ENCODE measurements at regions not wholly inside any gene's neighbourhood (a gene's known extent, or its start where the extent isn't known, plus 50 kb on each side); places are given as distances from the start of the nearest gene placed in this dataset.

DNA sequence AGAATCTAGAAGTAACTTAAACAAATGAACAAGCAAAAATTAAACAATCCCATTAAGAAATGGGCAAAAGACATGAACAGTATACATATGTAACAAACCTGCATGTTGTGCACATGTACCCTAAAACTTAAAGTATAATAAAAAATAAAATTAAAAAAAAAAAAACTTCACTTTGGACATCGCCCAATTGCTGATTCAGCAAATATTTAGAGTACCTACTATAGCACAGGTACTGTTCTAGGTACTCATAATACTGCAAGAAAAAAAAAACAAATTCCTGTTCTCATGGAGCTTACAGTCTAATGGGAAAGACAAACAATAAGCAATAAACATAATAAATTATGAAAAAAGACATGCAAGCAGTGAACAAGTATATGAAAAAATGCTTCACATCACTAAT lies 501.5 kb upstream of the HS3ST5 start:
- no peaks in the 10 kb centered on the region for H3K4me1 Mint-ChIP-seq
- no peak for ATAC-seq

DNA sequence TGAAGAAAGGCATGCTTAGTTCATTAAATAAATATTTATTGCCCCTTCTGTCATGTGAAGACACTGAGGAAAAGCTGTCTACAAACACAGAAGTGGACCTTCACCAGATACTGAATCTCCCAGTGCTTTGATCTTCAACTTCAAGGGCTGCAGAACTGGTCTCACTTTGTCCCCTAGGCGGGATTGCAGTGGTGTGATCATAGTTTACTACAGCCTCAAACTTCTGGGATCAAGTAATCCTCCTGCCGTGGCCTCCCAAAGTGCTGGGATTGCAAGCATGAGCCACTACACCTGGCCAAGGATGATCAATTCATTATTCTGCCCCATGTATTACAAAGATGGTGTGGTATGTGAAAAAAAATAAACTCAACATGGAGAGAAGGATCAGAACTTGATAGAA lies 496.2 kb upstream of the HS3ST5 start:
- H3K36me3 Mint-ChIP-seq = no peaks in the 10 kb centered on the region
- H3K4me3 Mint-ChIP-seq = no peak overlapping the region
- TF ChIP-seq, protein P1, sequence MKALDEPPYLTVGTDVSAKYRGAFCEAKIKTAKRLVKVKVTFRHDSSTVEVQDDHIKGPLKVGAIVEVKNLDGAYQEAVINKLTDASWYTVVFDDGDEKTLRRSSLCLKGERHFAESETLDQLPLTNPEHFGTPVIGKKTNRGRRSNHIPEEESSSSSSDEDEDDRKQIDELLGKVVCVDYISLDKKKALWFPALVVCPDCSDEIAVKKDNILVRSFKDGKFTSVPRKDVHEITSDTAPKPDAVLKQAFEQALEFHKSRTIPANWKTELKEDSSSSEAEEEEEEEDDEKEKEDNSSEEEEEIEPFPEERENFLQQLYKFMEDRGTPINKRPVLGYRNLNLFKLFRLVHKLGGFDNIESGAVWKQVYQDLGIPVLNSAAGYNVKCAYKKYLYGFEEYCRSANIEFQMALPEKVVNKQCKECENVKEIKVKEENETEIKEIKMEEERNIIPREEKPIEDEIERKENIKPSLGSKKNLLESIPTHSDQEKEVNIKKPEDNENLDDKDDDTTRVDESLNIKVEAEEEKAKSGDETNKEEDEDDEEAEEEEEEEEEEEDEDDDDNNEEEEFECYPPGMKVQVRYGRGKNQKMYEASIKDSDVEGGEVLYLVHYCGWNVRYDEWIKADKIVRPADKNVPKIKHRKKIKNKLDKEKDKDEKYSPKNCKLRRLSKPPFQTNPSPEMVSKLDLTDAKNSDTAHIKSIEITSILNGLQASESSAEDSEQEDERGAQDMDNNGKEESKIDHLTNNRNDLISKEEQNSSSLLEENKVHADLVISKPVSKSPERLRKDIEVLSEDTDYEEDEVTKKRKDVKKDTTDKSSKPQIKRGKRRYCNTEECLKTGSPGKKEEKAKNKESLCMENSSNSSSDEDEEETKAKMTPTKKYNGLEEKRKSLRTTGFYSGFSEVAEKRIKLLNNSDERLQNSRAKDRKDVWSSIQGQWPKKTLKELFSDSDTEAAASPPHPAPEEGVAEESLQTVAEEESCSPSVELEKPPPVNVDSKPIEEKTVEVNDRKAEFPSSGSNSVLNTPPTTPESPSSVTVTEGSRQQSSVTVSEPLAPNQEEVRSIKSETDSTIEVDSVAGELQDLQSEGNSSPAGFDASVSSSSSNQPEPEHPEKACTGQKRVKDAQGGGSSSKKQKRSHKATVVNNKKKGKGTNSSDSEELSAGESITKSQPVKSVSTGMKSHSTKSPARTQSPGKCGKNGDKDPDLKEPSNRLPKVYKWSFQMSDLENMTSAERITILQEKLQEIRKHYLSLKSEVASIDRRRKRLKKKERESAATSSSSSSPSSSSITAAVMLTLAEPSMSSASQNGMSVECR (CRISPR knock-in tag; IDR thresholded peaks at IDR 0.05; ENCODE audit: borderline replicate concordance) = no peak
- TF ChIP-seq ELF4 (CRISPR knock-in tag; IDR thresholded peaks at IDR 0.05; ENCODE audit: low read depth) (no peak), NR2C2 (CRISPR knock-in tag; IDR thresholded peaks at IDR 0.05) (no peak), ZNF232 (CRISPR knock-in tag; IDR thresholded peaks at IDR 0.05) (no peak), RORB (CRISPR knock-in tag; IDR thresholded peaks at IDR 0.05) (no peak), MYBL2 (CRISPR knock-in tag; IDR thresholded peaks at IDR 0.05) (no peak), SMAD3 (CRISPR knock-in tag; IDR thresholded peaks at IDR 0.05; ENCODE audit: borderline replicate concordance) (no peak), HMGA2 (CRISPR knock-in tag; IDR thresholded peaks at IDR 0.05) (no peak), CBFB (CRISPR knock-in tag; IDR thresholded peaks at IDR 0.05; ENCODE audit: low read depth) (no peak)
- H3K27ac Mint-ChIP-seq = no peak overlapping the region
- CTCF ChIA-PET = no interaction called here
- peaks cover 40% of the 10 kb centered on the region for H3K9me3 Mint-ChIP-seq
- H3K4me1 Mint-ChIP-seq = no peaks in the 10 kb centered on the region
- H3K27me3 Mint-ChIP-seq (ENCODE audit: low read depth) = no peaks in the 10 kb centered on the region
- DNase-seq (ENCODE audit: low spot score) = no peak
- ATAC-seq = no peak
- POLR2A ChIA-PET = no interaction called here

More for the DNA sequence above, 501.5 kb upstream of the HS3ST5 start:
- H3K27me3 Mint-ChIP-seq (ENCODE audit: low read depth) = no peaks in the 10 kb centered on the region
- peaks cover 39% of the 10 kb centered on the region for H3K9me3 Mint-ChIP-seq
- H3K4me3 Mint-ChIP-seq = no peak overlapping the region
- POLR2A ChIA-PET = no interaction called here
- H3K36me3 Mint-ChIP-seq = no peaks in the 10 kb centered on the region
- DNase-seq (ENCODE audit: low spot score) = no peak
- CTCF ChIA-PET = no interaction called here
- no peak for TF ChIP-seq ZNF138 (CRISPR knock-in tag; conservative IDR thresholded peaks at IDR 0.05)
- TF ChIP-seq, protein P2, sequence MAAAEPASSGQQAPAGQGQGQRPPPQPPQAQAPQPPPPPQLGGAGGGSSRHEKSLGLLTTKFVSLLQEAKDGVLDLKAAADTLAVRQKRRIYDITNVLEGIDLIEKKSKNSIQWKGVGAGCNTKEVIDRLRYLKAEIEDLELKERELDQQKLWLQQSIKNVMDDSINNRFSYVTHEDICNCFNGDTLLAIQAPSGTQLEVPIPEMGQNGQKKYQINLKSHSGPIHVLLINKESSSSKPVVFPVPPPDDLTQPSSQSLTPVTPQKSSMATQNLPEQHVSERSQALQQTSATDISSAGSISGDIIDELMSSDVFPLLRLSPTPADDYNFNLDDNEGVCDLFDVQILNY (CRISPR knock-in tag; IDR thresholded peaks at IDR 0.05) = no peak
- TF ChIP-seq, protein P3, sequence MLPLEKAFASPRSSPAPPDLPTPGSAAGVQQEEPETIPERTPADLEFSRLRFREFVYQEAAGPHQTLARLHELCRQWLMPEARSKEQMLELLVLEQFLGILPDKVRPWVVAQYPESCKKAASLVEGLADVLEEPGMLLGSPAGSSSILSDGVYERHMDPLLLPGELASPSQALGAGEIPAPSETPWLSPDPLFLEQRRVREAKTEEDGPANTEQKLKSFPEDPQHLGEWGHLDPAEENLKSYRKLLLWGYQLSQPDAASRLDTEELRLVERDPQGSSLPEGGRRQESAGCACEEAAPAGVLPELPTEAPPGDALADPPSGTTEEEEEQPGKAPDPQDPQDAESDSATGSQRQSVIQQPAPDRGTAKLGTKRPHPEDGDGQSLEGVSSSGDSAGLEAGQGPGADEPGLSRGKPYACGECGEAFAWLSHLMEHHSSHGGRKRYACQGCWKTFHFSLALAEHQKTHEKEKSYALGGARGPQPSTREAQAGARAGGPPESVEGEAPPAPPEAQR (CRISPR knock-in tag; IDR thresholded peaks at IDR 0.05) = no peak
- TF ChIP-seq, protein P4, sequence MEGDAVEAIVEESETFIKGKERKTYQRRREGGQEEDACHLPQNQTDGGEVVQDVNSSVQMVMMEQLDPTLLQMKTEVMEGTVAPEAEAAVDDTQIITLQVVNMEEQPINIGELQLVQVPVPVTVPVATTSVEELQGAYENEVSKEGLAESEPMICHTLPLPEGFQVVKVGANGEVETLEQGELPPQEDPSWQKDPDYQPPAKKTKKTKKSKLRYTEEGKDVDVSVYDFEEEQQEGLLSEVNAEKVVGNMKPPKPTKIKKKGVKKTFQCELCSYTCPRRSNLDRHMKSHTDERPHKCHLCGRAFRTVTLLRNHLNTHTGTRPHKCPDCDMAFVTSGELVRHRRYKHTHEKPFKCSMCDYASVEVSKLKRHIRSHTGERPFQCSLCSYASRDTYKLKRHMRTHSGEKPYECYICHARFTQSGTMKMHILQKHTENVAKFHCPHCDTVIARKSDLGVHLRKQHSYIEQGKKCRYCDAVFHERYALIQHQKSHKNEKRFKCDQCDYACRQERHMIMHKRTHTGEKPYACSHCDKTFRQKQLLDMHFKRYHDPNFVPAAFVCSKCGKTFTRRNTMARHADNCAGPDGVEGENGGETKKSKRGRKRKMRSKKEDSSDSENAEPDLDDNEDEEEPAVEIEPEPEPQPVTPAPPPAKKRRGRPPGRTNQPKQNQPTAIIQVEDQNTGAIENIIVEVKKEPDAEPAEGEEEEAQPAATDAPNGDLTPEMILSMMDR (IDR thresholded peaks at IDR 0.05) = no peak
- TF ChIP-seq RORB (CRISPR knock-in tag; IDR thresholded peaks at IDR 0.05) = no peak
- no peak for TF ChIP-seq ZNF121 (CRISPR knock-in tag; IDR thresholded peaks at IDR 0.05)
- TF ChIP-seq, protein P5, sequence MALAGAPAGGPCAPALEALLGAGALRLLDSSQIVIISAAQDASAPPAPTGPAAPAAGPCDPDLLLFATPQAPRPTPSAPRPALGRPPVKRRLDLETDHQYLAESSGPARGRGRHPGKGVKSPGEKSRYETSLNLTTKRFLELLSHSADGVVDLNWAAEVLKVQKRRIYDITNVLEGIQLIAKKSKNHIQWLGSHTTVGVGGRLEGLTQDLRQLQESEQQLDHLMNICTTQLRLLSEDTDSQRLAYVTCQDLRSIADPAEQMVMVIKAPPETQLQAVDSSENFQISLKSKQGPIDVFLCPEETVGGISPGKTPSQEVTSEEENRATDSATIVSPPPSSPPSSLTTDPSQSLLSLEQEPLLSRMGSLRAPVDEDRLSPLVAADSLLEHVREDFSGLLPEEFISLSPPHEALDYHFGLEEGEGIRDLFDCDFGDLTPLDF (CRISPR knock-in tag; IDR thresholded peaks at IDR 0.05) = no peak
- TF ChIP-seq FOXK1 (CRISPR knock-in tag; IDR thresholded peaks at IDR 0.05) = no peak
- TF ChIP-seq, protein P6, sequence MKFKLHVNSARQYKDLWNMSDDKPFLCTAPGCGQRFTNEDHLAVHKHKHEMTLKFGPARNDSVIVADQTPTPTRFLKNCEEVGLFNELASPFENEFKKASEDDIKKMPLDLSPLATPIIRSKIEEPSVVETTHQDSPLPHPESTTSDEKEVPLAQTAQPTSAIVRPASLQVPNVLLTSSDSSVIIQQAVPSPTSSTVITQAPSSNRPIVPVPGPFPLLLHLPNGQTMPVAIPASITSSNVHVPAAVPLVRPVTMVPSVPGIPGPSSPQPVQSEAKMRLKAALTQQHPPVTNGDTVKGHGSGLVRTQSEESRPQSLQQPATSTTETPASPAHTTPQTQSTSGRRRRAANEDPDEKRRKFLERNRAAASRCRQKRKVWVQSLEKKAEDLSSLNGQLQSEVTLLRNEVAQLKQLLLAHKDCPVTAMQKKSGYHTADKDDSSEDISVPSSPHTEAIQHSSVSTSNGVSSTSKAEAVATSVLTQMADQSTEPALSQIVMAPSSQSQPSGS (CRISPR knock-in tag; IDR thresholded peaks at IDR 0.05; ENCODE audit: borderline replicate concordance, low read depth) = no peak
- no peak for TF ChIP-seq ATF1 (CRISPR knock-in tag; IDR thresholded peaks at IDR 0.05)
- no peak for TF ChIP-seq NFE2L1 (CRISPR knock-in tag; IDR thresholded peaks at IDR 0.05)
- TF ChIP-seq TEAD4 (CRISPR knock-in tag; IDR thresholded peaks at IDR 0.05) = no peak
- H3K27ac Mint-ChIP-seq = no peak overlapping the region
